IgD-negative memory B cell (primary cell): ENCODE measurements at regions not wholly inside any gene's neighbourhood (a gene's known extent, or its start where the extent isn't known, plus 50 kb on each side); places are given as distances from the start of the nearest gene placed in this dataset.

Experiments used
- H3K27ac Mint-ChIP-seq, 3 donors: one replicate each; pipeline ENCODE4 v1.8.0; 2020 to 2022; ENCODE audit warnings: mild to moderate bottlenecking in 3 of 3, mixed read lengths in 3 of 3, moderate library complexity in 1 of 3
- H3K27me3 Mint-ChIP-seq: one replicate; pipeline ENCODE4 v1.8.0; 2021; ENCODE audit warnings: mixed read lengths
- H3K36me3 Mint-ChIP-seq: one replicate; pipeline ENCODE4 v1.8.0; 2020; ENCODE audit warnings: mild to moderate bottlenecking, mixed read lengths
- H3K4me1 Mint-ChIP-seq, 3 donors: one replicate each; pipeline ENCODE4 v1.8.0; 2020 to 2022; ENCODE audit warnings: mixed read lengths in 3 of 3, mild to moderate bottlenecking in 1 of 3
- H3K4me3 Mint-ChIP-seq, 4 donors: one replicate each; pipeline ENCODE4 v1.8.0; 2020 to 2022; ENCODE audit warnings: mild to moderate bottlenecking in 4 of 4, mixed read lengths in 4 of 4, moderate library complexity in 3 of 4
- H3K9me3 Mint-ChIP-seq, 3 donors: one replicate each; pipeline ENCODE4 v1.8.0; 2020 to 2021; ENCODE audit warnings: mixed read lengths in 3 of 3, mild to moderate bottlenecking in 1 of 3

GRCh38 chr22:34861787-34862186 lies 204.2 kb upstream of the ISX start:
- H3K27me3 Mint-ChIP-seq, result peaks cover 3% of the 10 kb centered on the region
- peaks cover 2% of the 10 kb centered on the region for H3K36me3 Mint-ChIP-seq
- H3K9me3 Mint-ChIP-seq, result peaks cover 0 to 7% (median 5%) of the 10 kb centered on the region in 3 donors
- H3K4me1 Mint-ChIP-seq, result no peaks in the 10 kb centered on the region
- H3K4me3 Mint-ChIP-seq, result no peak overlapping the region
- no peak overlapping the region for H3K27ac Mint-ChIP-seq

- Mint-ChIP-seq H3K9me3 (peaks cover 0 to 3% (median 0%) of the 10 kb centered on the region in 3 donors), H3K27me3 (peaks cover 3% of the 10 kb centered on the region), H3K4me3 (no peak overlapping the region), H3K36me3 (peaks cover 2% of the 10 kb centered on the region), H3K27ac (no peak overlapping the region), H3K4me1 (peaks cover 0 to 6% (median 4%) of the 10 kb centered on the region in 3 donors)
These were observed 199.9 kb upstream of the ISX start for GRCh38 chr22:34866081-34866480.

- no peak overlapping the region for H3K27ac Mint-ChIP-seq
- H3K36me3 Mint-ChIP-seq, result peaks cover 2% of the 10 kb centered on the region
- peaks cover 0 to 6% (median 5%) of the 10 kb centered on the region in 3 donors for H3K4me1 Mint-ChIP-seq
- peaks cover 3% of the 10 kb centered on the region for H3K27me3 Mint-ChIP-seq
- no peak overlapping the region for H3K4me3 Mint-ChIP-seq
- H3K9me3 Mint-ChIP-seq, result peaks cover 0 to 3% (median 0%) of the 10 kb centered on the region in 3 donors
These were observed 199.3 kb upstream of the ISX start for GRCh38 chr22:34866495-34867131.

- Mint-ChIP-seq H3K9me3 (peaks cover 2 to 6% (median 5%) of the 10 kb centered on the region in 3 donors), H3K27ac (no peak overlapping the region), H3K27me3 (peaks cover 2% of the 10 kb centered on the region), H3K4me1 (no peaks in the 10 kb centered on the region), H3K36me3 (no peaks in the 10 kb centered on the region), H3K4me3 (no peak overlapping the region)
These were observed 188.5 kb upstream of the ISX start for GRCh38 chr22:34877506-34877905.

- Mint-ChIP-seq H3K36me3 (no peaks in the 10 kb centered on the region), H3K4me3 (no peak overlapping the region), H3K27me3 (peaks cover 2% of the 10 kb centered on the region), H3K4me1 (no peaks in the 10 kb centered on the region), H3K27ac (no peak overlapping the region), H3K9me3 (peaks cover 1 to 5% (median 2%) of the 10 kb centered on the region in 3 donors)
These were observed 187.8 kb upstream of the ISX start for GRCh38 chr22:34878171-34878570.

- Mint-ChIP-seq H3K36me3 (no peaks in the 10 kb centered on the region), H3K4me3 (no peak overlapping the region), H3K27me3 (peaks cover 2% of the 10 kb centered on the region), H3K4me1 (no peaks in the 10 kb centered on the region), H3K9me3 (peaks cover 0 to 2% (median 1%) of the 10 kb centered on the region in 3 donors), H3K27ac (no peak overlapping the region)
These were observed 187.0 kb upstream of the ISX start for GRCh38 chr22:34879001-34879400.

- Mint-ChIP-seq H3K27me3 (peaks cover 2% of the 10 kb centered on the region), H3K27ac (no peak overlapping the region), H3K4me3 (no peak overlapping the region), H3K4me1 (no peaks in the 10 kb centered on the region), H3K9me3 (peaks cover 0 to 4% (median 0%) of the 10 kb centered on the region in 3 donors), H3K36me3 (no peaks in the 10 kb centered on the region)
These were observed 185.3 kb upstream of the ISX start for GRCh38 chr22:34880662-34881061.

GRCh38 chr22:34881453-34881852 lies 184.5 kb upstream of the ISX start:
- Mint-ChIP-seq H3K27me3 (no peaks in the 10 kb centered on the region), H3K4me1 (no peaks in the 10 kb centered on the region), H3K36me3 (no peaks in the 10 kb centered on the region), H3K27ac (no peak overlapping the region), H3K4me3 (no peak overlapping the region), H3K9me3 (peaks cover 0 to 4% (median 0%) of the 10 kb centered on the region in 3 donors)

GRCh38 chr22:34885852-34886251 lies 180.1 kb upstream of the ISX start:
- Mint-ChIP-seq H3K27me3 (no peaks in the 10 kb centered on the region), H3K27ac (no peak overlapping the region), H3K4me1 (no peaks in the 10 kb centered on the region), H3K9me3 (peaks cover under 1 to 11% (median 8%) of the 10 kb centered on the region in 3 donors), H3K36me3 (no peaks in the 10 kb centered on the region), H3K4me3 (peak overlapping the region in 1 of 4 donors; percentile 61)

- Mint-ChIP-seq H3K4me1 (no peaks in the 10 kb centered on the region), H3K36me3 (no peaks in the 10 kb centered on the region), H3K9me3 (peaks cover 2 to 16% (median 10%) of the 10 kb centered on the region in 3 donors), H3K4me3 (no peak overlapping the region), H3K27ac (no peak overlapping the region), H3K27me3 (no peaks in the 10 kb centered on the region)
These were observed 179.6 kb upstream of the ISX start for GRCh38 chr22:34886391-34886790.

GRCh38 chr22:34886812-34887211 lies 179.1 kb upstream of the ISX start:
- Mint-ChIP-seq H3K36me3 (no peaks in the 10 kb centered on the region), H3K4me3 (no peak overlapping the region), H3K27me3 (no peaks in the 10 kb centered on the region), H3K4me1 (no peaks in the 10 kb centered on the region), H3K9me3 (peaks cover 2 to 16% (median 14%) of the 10 kb centered on the region in 3 donors), H3K27ac (no peak overlapping the region)

- Mint-ChIP-seq H3K36me3 (no peaks in the 10 kb centered on the region), H3K4me3 (no peak overlapping the region), H3K27ac (no peak overlapping the region), H3K4me1 (no peaks in the 10 kb centered on the region), H3K27me3 (peaks cover 4% of the 10 kb centered on the region), H3K9me3 (peaks cover 2 to 6% (median 5%) of the 10 kb centered on the region in 3 donors)
These were observed 168.8 kb upstream of the ISX start for GRCh38 chr22:34897126-34897525.

GRCh38 chr22:34902335-34902734 lies 163.6 kb upstream of the ISX start:
- Mint-ChIP-seq H3K4me3 (no peak overlapping the region), H3K36me3 (no peaks in the 10 kb centered on the region), H3K4me1 (no peaks in the 10 kb centered on the region), H3K27me3 (no peaks in the 10 kb centered on the region), H3K27ac (no peak overlapping the region), H3K9me3 (peaks cover 0 to under 1% (median 0%) of the 10 kb centered on the region in 3 donors)

GRCh38 chr22:34903416-34903815 lies 162.5 kb upstream of the ISX start:
- Mint-ChIP-seq H3K27me3 (no peaks in the 10 kb centered on the region), H3K9me3 (peaks cover 0 to 1% (median 0%) of the 10 kb centered on the region in 3 donors), H3K27ac (no peak overlapping the region), H3K36me3 (no peaks in the 10 kb centered on the region), H3K4me3 (no peak overlapping the region), H3K4me1 (no peaks in the 10 kb centered on the region)

- no peaks in the 10 kb centered on the region for H3K36me3 Mint-ChIP-seq
- no peak overlapping the region for H3K27ac Mint-ChIP-seq
- H3K4me3 Mint-ChIP-seq, result no peak overlapping the region
- H3K27me3 Mint-ChIP-seq, result no peaks in the 10 kb centered on the region
- H3K4me1 Mint-ChIP-seq, result no peaks in the 10 kb centered on the region
- H3K9me3 Mint-ChIP-seq, result peaks cover 0 to 1% (median 0%) of the 10 kb centered on the region in 3 donors
These were observed 161.5 kb upstream of the ISX start for GRCh38 chr22:34904486-34904885.

GRCh38 chr22:34913826-34914225 lies 152.1 kb upstream of the ISX start:
- Mint-ChIP-seq H3K27ac (no peak overlapping the region), H3K36me3 (peaks cover 2% of the 10 kb centered on the region), H3K27me3 (peaks cover 4% of the 10 kb centered on the region), H3K4me3 (no peak overlapping the region), H3K4me1 (no peaks in the 10 kb centered on the region), H3K9me3 (no peaks in the 10 kb centered on the region)
